NCI-H2227 (cell line): ENCODE measurements at regions not wholly inside any gene's neighbourhood (a gene's known extent, or its start where the extent isn't known, plus 50 kb on each side); places are given as distances from the start of the nearest gene placed in this dataset.
A peak's percentile ranks its signal among the peaks of the same experiment; 100 is the strongest.
"Not testable (repeated sequence)": the region's sequence is repeated elsewhere in the genome, so short reads cannot be mapped to it uniquely, and the experiment has no call there.

ENCODE experiments used
- DNase-seq: peaks from one replicate; lab custom pipeline; 2025; ENCODE audit not compliant: unreplicated experiment; lab: John Stamatoyannopoulos, UW

GRCh38 chr2:67891642-67892041 lies 171.2 kb downstream of the C1D start:
- no peak for DNase-seq

- DNase-seq = no peak
Measured at GRCh38 chr2:67892339-67892846, 170.4 kb downstream of the C1D start.

GRCh38 chr2:67895227-67895941 lies 167.4 kb downstream of the C1D start:
- no peak for DNase-seq

- DNase-seq = no peak
Measured at GRCh38 chr2:67896076-67896475, 166.7 kb downstream of the C1D start.

- DNase-seq = no peak
Measured at GRCh38 chr2:67896476-67896875, 166.3 kb downstream of the C1D start.

GRCh38 chr2:67898595-67898994 lies 164.2 kb downstream of the C1D start:
- no peak for DNase-seq

GRCh38 chr2:67899187-67899586 lies 163.6 kb downstream of the C1D start:
- DNase-seq = no peak

- DNase-seq = no peak
Measured at GRCh38 chr2:67900826-67901225, 162.0 kb downstream of the C1D start.

- DNase-seq = peak; percentile 14
Measured at GRCh38 chr2:67904566-67904965, 158.2 kb downstream of the C1D start.

GRCh38 chr2:67904966-67905365 lies 157.8 kb downstream of the C1D start:
- no peak for DNase-seq

- not testable (repeated sequence) for DNase-seq
Measured at GRCh38 chr2:67906547-67906946, 156.3 kb downstream of the C1D start.

GRCh38 chr2:67917332-67918054 lies 145.3 kb downstream of the C1D start:
- no peak for DNase-seq

GRCh38 chr2:67918471-67918870 lies 144.3 kb downstream of the C1D start:
- no peak for DNase-seq

GRCh38 chr2:67919490-67919889 lies 143.3 kb downstream of the C1D start:
- no peak for DNase-seq

GRCh38 chr2:67922080-67922785 lies 140.6 kb downstream of the C1D start:
- peak; percentile 73 for DNase-seq

GRCh38 chr2:67923696-67924095 lies 139.1 kb downstream of the C1D start:
- peak; percentile 58 for DNase-seq

GRCh38 chr2:67927501-67927900 lies 135.3 kb downstream of the C1D start:
- no peak for DNase-seq

- DNase-seq = no peak
Measured at GRCh38 chr2:67930156-67930555, 132.6 kb downstream of the C1D start.

GRCh38 chr2:67936969-67937368 lies 125.8 kb downstream of the C1D start:
- no peak for DNase-seq

GRCh38 chr2:67938053-67938452 lies 124.8 kb downstream of the C1D start:
- DNase-seq = no peak

- no peak for DNase-seq
Measured at GRCh38 chr2:67945056-67945455, 117.7 kb downstream of the C1D start.

GRCh38 chr2:67945940-67946339 lies 116.9 kb downstream of the C1D start:
- peak; percentile 79 for DNase-seq
